ENCODE measurements at regions not wholly inside any gene's neighbourhood (a gene's known extent, or its start where the extent isn't known, plus 50 kb on each side); places are given as distances from the start of the nearest gene placed in this dataset.
"Not testable (repeated sequence)": the region's sequence is repeated elsewhere in the genome, so short reads cannot be mapped to it uniquely, and the experiment has no call there.

DNA sequence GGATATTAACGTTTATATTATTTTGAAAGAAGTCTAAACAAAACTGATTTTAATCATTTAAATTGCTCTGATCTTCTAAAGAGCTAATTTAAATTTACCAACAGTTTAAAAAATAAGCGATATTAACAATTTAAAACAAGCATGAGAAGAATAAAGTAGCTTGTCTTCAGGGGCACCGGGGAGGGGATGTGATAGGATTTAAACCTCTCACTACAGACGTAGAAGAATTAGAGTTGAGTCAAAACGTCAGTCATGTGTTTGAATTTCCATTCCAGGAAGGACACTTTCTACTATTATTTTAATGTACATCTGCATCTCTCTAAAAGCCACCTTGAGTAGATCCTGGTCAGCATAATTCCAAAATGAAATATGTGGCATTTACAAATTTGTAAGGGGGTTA is 58.2 kb upstream of the TPTE start:
- TF ChIP-seq, protein P1, sequence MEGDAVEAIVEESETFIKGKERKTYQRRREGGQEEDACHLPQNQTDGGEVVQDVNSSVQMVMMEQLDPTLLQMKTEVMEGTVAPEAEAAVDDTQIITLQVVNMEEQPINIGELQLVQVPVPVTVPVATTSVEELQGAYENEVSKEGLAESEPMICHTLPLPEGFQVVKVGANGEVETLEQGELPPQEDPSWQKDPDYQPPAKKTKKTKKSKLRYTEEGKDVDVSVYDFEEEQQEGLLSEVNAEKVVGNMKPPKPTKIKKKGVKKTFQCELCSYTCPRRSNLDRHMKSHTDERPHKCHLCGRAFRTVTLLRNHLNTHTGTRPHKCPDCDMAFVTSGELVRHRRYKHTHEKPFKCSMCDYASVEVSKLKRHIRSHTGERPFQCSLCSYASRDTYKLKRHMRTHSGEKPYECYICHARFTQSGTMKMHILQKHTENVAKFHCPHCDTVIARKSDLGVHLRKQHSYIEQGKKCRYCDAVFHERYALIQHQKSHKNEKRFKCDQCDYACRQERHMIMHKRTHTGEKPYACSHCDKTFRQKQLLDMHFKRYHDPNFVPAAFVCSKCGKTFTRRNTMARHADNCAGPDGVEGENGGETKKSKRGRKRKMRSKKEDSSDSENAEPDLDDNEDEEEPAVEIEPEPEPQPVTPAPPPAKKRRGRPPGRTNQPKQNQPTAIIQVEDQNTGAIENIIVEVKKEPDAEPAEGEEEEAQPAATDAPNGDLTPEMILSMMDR (IDR thresholded peaks at IDR 0.05; ENCODE audit: borderline replicate concordance, extremely low read depth, low read length, poor library complexity, severe bottlenecking): no peak
- TF ChIP-seq EZH2 (IDR thresholded peaks at IDR 0.05; ENCODE audit: borderline replicate concordance, low read depth, low read length, severe bottlenecking): no peak

DNA sequence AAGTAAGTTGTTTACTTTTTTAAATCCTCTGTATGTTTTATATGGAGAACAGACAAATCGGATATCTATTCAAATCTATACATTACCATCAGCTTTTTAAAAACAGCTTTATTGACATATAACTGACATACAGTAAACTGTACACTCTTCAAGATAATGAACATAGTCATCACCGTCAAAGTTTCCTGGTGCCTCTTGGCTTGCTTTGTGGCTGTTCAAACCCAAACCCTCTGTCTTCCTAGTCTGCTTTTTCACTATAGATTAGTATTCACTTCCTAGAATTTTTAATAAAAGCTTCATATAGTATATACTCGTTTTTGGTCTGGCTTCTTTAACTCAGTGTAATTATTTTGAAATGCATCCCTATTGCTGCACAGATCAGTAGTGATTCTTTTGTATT is 56.4 kb upstream of the TPTE start:
- no peak for ATAC-seq (ENCODE audit: insufficient read depth, low read depth)
- Histone ChIP-seq H2AFZ (ENCODE audit: low read depth, low read length) (no peak overlapping the region), H3K4me1 (ENCODE audit: insufficient read depth, low read length) (no peaks in the 10 kb centered on the region), H4K20me1 (ENCODE audit: insufficient read depth, low read length) (no peaks in the 10 kb centered on the region), H3K9ac (ENCODE audit: low read depth, low read length) (no peak overlapping the region), H3K27me3 (ENCODE audit: insufficient read depth, low read length, poor library complexity) (no peaks in the 10 kb centered on the region), H3K36me3 (ENCODE audit: insufficient read depth, low read length) (no peaks in the 10 kb centered on the region), H3K27ac (ENCODE audit: low read length) (no peak overlapping the region), H3K4me2 (ENCODE audit: insufficient read depth, low read length) (no peak overlapping the region), H3K9me3 (ENCODE audit: insufficient read depth, low read length, severe bottlenecking) (peaks cover 13% of the 10 kb centered on the region), H3K4me3 (ENCODE audit: low read depth in 1 of 2, low read length in 2 of 2) (no peak overlapping the region), H3K79me2 (ENCODE audit: insufficient read depth, low read length) (no peaks in the 10 kb centered on the region)
- TF ChIP-seq EZH2 (IDR thresholded peaks at IDR 0.05; ENCODE audit: borderline replicate concordance, low read depth, low read length, severe bottlenecking): no peak
- TF ChIP-seq, protein P1 (IDR thresholded peaks at IDR 0.05; ENCODE audit: borderline replicate concordance, extremely low read depth, low read length, poor library complexity, severe bottlenecking): no peak
- no peak for DNase-seq

More for the DNA sequence above, 58.2 kb upstream of the TPTE start:
- Histone ChIP-seq H3K79me2 (ENCODE audit: insufficient read depth, low read length) (no peaks in the 10 kb centered on the region), H3K27me3 (ENCODE audit: insufficient read depth, low read length, poor library complexity) (no peaks in the 10 kb centered on the region), H3K36me3 (ENCODE audit: insufficient read depth, low read length) (no peaks in the 10 kb centered on the region), H3K9ac (ENCODE audit: low read depth, low read length) (no peak overlapping the region), H3K4me3 (ENCODE audit: low read depth in 1 of 2, low read length in 2 of 2) (no peak overlapping the region), H3K9me3 (ENCODE audit: insufficient read depth, low read length, severe bottlenecking) (peaks cover 13% of the 10 kb centered on the region), H4K20me1 (ENCODE audit: insufficient read depth, low read length) (no peaks in the 10 kb centered on the region), H3K4me2 (ENCODE audit: insufficient read depth, low read length) (no peak overlapping the region), H3K4me1 (ENCODE audit: insufficient read depth, low read length) (no peaks in the 10 kb centered on the region), H3K27ac (ENCODE audit: low read length) (no peak overlapping the region), H2AFZ (ENCODE audit: low read depth, low read length) (no peak overlapping the region)
- DNase-seq: no peak
- no peak for ATAC-seq (ENCODE audit: insufficient read depth, low read depth)

DNA sequence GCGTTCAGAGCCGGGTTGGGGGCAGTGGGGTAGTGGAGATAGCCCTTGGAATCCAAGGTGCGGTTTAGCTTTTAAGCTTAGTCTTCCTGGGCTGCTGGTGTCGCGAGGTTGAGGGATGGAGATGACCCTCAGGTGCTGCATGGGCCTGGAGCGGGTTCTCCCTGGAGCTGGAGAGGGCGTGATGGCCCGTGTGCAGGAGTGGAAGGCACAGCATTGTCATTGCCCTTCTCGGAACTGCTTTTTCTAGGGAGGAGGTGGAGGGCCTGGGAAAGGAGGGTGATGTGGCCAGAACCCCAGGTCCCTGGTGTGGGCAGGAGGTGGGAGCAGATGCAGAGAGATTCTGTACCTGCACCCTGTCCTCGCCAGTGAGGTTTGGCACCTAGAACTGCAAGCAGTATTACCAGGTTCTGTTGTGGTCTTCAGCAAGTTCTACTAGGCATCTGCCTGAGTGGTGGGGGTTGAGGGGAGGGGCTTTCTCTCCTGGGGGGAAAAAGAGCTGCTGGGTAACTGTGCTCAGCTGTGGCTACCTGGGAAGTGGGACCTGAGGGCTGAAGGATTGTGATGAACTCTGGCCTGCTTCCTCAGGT is 55.8 kb upstream of the TPTE start:
- ATAC-seq (ENCODE audit: insufficient read depth, low read depth): peak; percentile 29; the same call in 2 of the 3 replicates
- not testable (repeated sequence) for H2AFZ ChIP-seq (ENCODE audit: low read depth, low read length); H4K20me1 ChIP-seq (ENCODE audit: insufficient read depth, low read length); H3K27me3 ChIP-seq (ENCODE audit: insufficient read depth, low read length, poor library complexity); H3K4me2 ChIP-seq (ENCODE audit: insufficient read depth, low read length); H3K79me2 ChIP-seq (ENCODE audit: insufficient read depth, low read length); H3K36me3 ChIP-seq (ENCODE audit: insufficient read depth, low read length); H3K4me1 ChIP-seq (ENCODE audit: insufficient read depth, low read length); H3K9me3 ChIP-seq (ENCODE audit: insufficient read depth, low read length, severe bottlenecking); H3K27ac ChIP-seq (ENCODE audit: low read length); H3K4me3 ChIP-seq (ENCODE audit: low read depth in 1 of 2, low read length in 2 of 2); H3K9ac ChIP-seq (ENCODE audit: low read depth, low read length)
- DNase-seq: peak; percentile 10

DNA sequence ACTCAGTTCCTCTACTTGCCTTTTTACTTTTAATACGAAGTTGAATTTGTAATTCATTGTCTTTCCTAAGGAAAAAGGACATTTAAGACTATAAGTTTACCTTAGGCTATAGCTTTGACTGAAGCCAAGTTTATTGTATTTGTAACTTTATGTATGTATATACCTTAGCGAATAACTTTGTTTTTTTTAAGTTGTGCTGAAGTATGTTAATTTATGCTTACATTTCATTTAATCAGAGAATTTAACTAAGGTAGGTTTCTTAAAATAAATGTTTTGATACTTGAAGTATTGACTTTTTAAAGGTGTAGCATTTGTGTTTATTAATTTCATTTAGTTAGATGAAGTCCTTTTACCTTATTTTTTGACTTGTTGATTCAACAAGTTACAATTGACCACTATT is 55.2 kb upstream of the TPTE start:
- TF ChIP-seq, protein P1 (IDR thresholded peaks at IDR 0.05; ENCODE audit: borderline replicate concordance, extremely low read depth, low read length, poor library complexity, severe bottlenecking): no peak
- TF ChIP-seq EZH2 (IDR thresholded peaks at IDR 0.05; ENCODE audit: borderline replicate concordance, low read depth, low read length, severe bottlenecking): no peak
- Histone ChIP-seq H3K36me3 (ENCODE audit: insufficient read depth, low read length) (no peaks in the 10 kb centered on the region), H3K4me2 (ENCODE audit: insufficient read depth, low read length) (no peak overlapping the region), H2AFZ (ENCODE audit: low read depth, low read length) (no peak overlapping the region), H3K27ac (ENCODE audit: low read length) (no peak overlapping the region), H3K9me3 (ENCODE audit: insufficient read depth, low read length, severe bottlenecking) (peaks cover 10% of the 10 kb centered on the region), H3K9ac (ENCODE audit: low read depth, low read length) (no peak overlapping the region), H3K4me1 (ENCODE audit: insufficient read depth, low read length) (no peaks in the 10 kb centered on the region), H3K27me3 (ENCODE audit: insufficient read depth, low read length, poor library complexity) (no peaks in the 10 kb centered on the region), H4K20me1 (ENCODE audit: insufficient read depth, low read length) (no peaks in the 10 kb centered on the region), H3K4me3 (ENCODE audit: low read depth in 1 of 2, low read length in 2 of 2) (no peak overlapping the region), H3K79me2 (ENCODE audit: insufficient read depth, low read length) (no peaks in the 10 kb centered on the region)
- DNase-seq: no peak
- ATAC-seq (ENCODE audit: insufficient read depth, low read depth): no peak
